BLaER1 (cell line): ENCODE measurements at regions not wholly inside any gene's neighbourhood (a gene's known extent, or its start where the extent isn't known, plus 50 kb on each side); places are given as distances from the start of the nearest gene placed in this dataset.
"Not testable (repeated sequence)": the region's sequence is repeated elsewhere in the genome, so short reads cannot be mapped to it uniquely, and the experiment has no call there.

Experiments
- H3K27ac ChIP-seq: shearing (Covaris generic); formaldehyde crosslinking; 2 replicates; pipeline ENCODE4 v1.8.1; 2022
- H3K27me3 ChIP-seq: shearing (Covaris generic); formaldehyde crosslinking; 2 replicates; pipeline ENCODE4 v1.8.1; 2022
- H3K36me3 ChIP-seq: shearing (Covaris generic); formaldehyde crosslinking; 2 replicates; pipeline ENCODE4 v1.8.1; 2022
- H3K4me1 ChIP-seq: shearing (Covaris generic); formaldehyde crosslinking; 2 replicates; pipeline ENCODE4 v1.8.1; 2022
- H3K4me2 ChIP-seq: shearing (Covaris generic); formaldehyde crosslinking; 2 replicates; pipeline ENCODE4 v1.8.1; 2022
- H3K4me3 ChIP-seq: shearing (Covaris generic); formaldehyde crosslinking; 2 replicates; pipeline ENCODE4 v1.8.1; 2022
- H3K9ac ChIP-seq: shearing (Covaris generic); formaldehyde crosslinking; 2 replicates; pipeline ENCODE4 v1.8.1; 2022
- H3K9me3 ChIP-seq: shearing (Covaris generic); formaldehyde crosslinking; 2 replicates; pipeline ENCODE4 v1.8.1; 2022
- H4K20me1 ChIP-seq: shearing (Covaris generic); formaldehyde crosslinking; 2 replicates; pipeline ENCODE4 v1.8.1; 2022
- Cebpa-rat ChIP-seq: shearing (Covaris generic); IDR thresholded peaks from 2 replicates; pipeline ENCODE4 v1.8.1; 2022

DNA sequence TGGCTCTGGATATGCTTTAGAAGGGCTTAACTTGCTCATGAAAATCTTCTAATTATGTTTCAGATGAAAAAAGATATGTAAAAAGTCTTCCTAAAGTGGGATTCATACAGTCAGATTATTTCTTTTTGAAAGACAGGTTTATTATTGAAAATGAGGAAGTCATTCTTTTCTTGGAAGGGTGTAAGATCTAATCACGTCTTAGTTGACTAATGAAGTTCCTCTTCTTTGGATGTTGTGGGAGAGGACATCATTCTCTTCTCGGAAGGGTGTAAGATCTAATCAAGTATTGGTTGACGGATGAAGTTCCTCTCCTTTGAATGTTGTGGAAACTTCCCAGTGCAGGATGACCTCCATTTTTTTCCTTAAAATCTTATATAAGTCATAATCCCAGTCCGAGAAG is 74.9 kb downstream of the ALG10 start:
- H3K4me2 ChIP-seq, result no peak overlapping the region
- no peak overlapping the region for H3K9ac ChIP-seq
- no peak overlapping the region for H3K27ac ChIP-seq
- H4K20me1 ChIP-seq, result no peaks in the 10 kb centered on the region
- no peaks in the 10 kb centered on the region for H3K4me1 ChIP-seq
- no peak overlapping the region for H3K4me3 ChIP-seq
- H3K27me3 ChIP-seq, result no peaks in the 10 kb centered on the region
- H3K36me3 ChIP-seq, result no peaks in the 10 kb centered on the region
- no peak for TF ChIP-seq Cebpa-rat
- no peaks in the 10 kb centered on the region for H3K9me3 ChIP-seq

DNA sequence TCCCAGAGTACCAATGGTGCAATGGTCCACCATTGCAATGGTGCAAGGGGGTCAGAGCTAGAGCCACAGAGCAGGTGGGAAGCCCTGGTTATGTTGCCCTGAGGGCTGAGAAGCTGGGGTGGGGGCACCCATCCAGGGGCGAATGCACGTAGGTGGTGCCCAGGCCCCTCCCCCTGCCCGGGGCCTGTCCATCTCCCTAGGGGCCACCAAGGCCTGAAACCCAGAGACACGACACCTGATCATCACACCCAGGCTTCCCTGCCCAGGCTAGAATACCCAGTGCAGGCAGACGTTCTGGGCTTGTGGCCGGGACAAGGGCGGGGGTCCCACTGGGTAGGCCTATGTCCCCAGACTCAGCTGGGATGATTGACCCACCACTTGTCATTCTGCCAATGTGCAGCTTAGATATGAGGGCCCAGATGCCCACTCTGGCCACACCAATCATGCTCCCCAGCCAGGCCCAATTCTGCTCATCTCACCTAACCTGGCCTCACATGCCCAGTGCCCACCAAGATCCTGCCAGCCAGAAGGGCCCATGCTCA is 83.2 kb downstream of the ALG10 start:
- peaks cover 24% of the 10 kb centered on the region for H3K9me3 ChIP-seq
- TF ChIP-seq Cebpa-rat, result no peak
- H3K27me3 ChIP-seq, result no peaks in the 10 kb centered on the region
- H4K20me1 ChIP-seq, result no peaks in the 10 kb centered on the region
- H3K4me1 ChIP-seq, result no peaks in the 10 kb centered on the region
- no peak overlapping the region for H3K27ac ChIP-seq
- H3K4me2 ChIP-seq, result no peak overlapping the region
- no peaks in the 10 kb centered on the region for H3K36me3 ChIP-seq
- no peak overlapping the region for H3K4me3 ChIP-seq
- no peak overlapping the region for H3K9ac ChIP-seq

- H3K27me3 ChIP-seq, result no peaks in the 10 kb centered on the region
- no peaks in the 10 kb centered on the region for H3K4me1 ChIP-seq
- H3K9ac ChIP-seq, result no peak overlapping the region
- TF ChIP-seq Cebpa-rat, result no peak
- H3K4me2 ChIP-seq, result no peak overlapping the region
- peaks cover 24% of the 10 kb centered on the region for H3K9me3 ChIP-seq
- H3K4me3 ChIP-seq, result no peak overlapping the region
- H3K27ac ChIP-seq, result no peak overlapping the region
- H4K20me1 ChIP-seq, result no peaks in the 10 kb centered on the region
- H3K36me3 ChIP-seq, result no peaks in the 10 kb centered on the region
Observed at GRCh38 chr12:34106172-34106571, 83.9 kb downstream of the ALG10 start.

DNA sequence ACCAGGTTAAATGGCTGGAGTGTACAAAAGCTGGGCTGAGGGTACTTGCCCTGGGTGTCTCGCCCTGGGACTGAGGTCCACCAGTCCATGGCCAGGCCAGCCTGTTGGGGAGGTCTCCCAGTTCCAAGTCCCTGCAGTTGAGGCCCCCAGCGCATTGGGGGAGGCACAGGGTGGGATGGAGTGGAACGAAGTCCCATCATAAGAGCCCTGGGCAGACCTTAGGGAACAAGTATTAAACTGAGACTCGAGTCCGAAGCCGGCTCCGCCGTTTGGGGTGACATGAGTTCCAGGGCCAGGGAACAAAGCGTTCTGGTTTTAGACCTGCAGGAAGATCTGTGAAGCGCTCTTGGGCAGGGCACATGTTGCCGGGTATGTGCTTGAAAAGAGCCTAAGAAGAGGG is 84.7 kb downstream of the ALG10 start:
- H3K9me3 ChIP-seq, result peaks cover 24% of the 10 kb centered on the region
- H3K4me2 ChIP-seq, result no peak overlapping the region
- no peaks in the 10 kb centered on the region for H3K4me1 ChIP-seq
- no peaks in the 10 kb centered on the region for H3K27me3 ChIP-seq
- H3K36me3 ChIP-seq, result no peaks in the 10 kb centered on the region
- H3K4me3 ChIP-seq, result no peak overlapping the region
- H3K27ac ChIP-seq, result no peak overlapping the region
- no peaks in the 10 kb centered on the region for H4K20me1 ChIP-seq
- H3K9ac ChIP-seq, result no peak overlapping the region
- TF ChIP-seq Cebpa-rat, result no peak

- Histone ChIP-seq H3K27ac (no peak overlapping the region), H3K4me2 (no peak overlapping the region), H3K9ac (no peak overlapping the region), H3K4me1 (no peaks in the 10 kb centered on the region), H3K9me3 (peaks cover 24% of the 10 kb centered on the region), H4K20me1 (no peaks in the 10 kb centered on the region), H3K36me3 (no peaks in the 10 kb centered on the region), H3K27me3 (no peaks in the 10 kb centered on the region), H3K4me3 (no peak overlapping the region)
- TF ChIP-seq Cebpa-rat, result no peak
Observed at GRCh38 chr12:34107781-34108404, 85.6 kb downstream of the ALG10 start.

GRCh38 chr12:34108405-34108803 is 86.1 kb downstream of the ALG10 start:
- TF ChIP-seq Cebpa-rat, result no peak
- H3K27me3 ChIP-seq, result no peaks in the 10 kb centered on the region
- no peaks in the 10 kb centered on the region for H3K4me1 ChIP-seq
- no peaks in the 10 kb centered on the region for H3K36me3 ChIP-seq
- no peak overlapping the region for H3K4me2 ChIP-seq
- no peak overlapping the region for H3K9ac ChIP-seq
- H3K9me3 ChIP-seq, result peaks cover 24% of the 10 kb centered on the region
- no peak overlapping the region for H3K27ac ChIP-seq
- no peak overlapping the region for H3K4me3 ChIP-seq
- H4K20me1 ChIP-seq, result no peaks in the 10 kb centered on the region

DNA sequence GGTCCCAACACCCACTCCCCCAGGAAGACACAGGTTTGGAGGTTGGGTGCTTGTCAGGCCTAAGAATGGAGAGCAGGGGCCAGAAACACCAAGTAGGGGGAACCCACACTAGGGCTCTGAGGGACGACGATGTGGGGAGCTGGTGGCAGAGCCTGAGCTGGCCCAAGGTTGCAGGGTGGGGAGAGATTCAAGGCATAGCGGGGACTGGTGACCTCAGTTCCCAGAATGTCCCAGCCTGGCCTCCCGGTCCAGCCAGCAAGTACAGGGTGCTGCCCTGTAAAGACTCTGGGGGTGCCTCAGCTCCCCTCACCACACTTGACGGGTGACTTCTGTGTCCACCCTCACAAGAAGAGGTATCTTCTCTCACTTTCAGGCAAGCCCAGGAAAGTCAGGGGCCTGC is 86.7 kb downstream of the ALG10 start:
- TF ChIP-seq Cebpa-rat, result no peak
- Histone ChIP-seq H3K27me3 (no peaks in the 10 kb centered on the region), H3K4me2 (no peak overlapping the region), H3K4me3 (no peak overlapping the region), H3K27ac (no peak overlapping the region), H4K20me1 (no peaks in the 10 kb centered on the region), H3K36me3 (no peaks in the 10 kb centered on the region), H3K9ac (no peak overlapping the region), H3K4me1 (no peaks in the 10 kb centered on the region), H3K9me3 (peaks cover 24% of the 10 kb centered on the region)

DNA sequence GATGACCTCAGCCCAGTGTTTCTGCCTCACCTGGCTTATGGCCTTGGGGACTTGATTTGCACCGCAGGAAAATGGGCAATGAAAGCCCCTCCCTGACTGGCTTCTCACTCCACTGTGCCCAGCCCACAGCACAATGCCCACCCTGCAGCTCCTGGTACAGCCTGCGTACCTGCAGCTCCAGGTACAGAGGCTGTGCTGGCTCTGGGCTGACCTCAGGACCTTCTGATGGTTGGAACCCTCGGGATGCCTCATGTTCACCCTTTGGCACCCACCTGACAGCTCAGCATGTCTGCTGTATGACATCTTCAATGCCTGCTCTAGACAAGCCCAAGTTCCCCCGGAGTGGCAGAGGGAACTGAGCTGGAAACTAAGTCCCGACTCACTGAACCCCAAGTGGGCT is 87.1 kb downstream of the ALG10 start:
- no peak overlapping the region for H3K27ac ChIP-seq
- H3K4me3 ChIP-seq, result no peak overlapping the region
- no peaks in the 10 kb centered on the region for H3K36me3 ChIP-seq
- H3K9me3 ChIP-seq, result peaks cover 24% of the 10 kb centered on the region
- TF ChIP-seq Cebpa-rat, result no peak
- H3K27me3 ChIP-seq, result no peaks in the 10 kb centered on the region
- no peaks in the 10 kb centered on the region for H3K4me1 ChIP-seq
- H4K20me1 ChIP-seq, result no peaks in the 10 kb centered on the region
- H3K4me2 ChIP-seq, result no peak overlapping the region
- no peak overlapping the region for H3K9ac ChIP-seq

- H3K9ac ChIP-seq, H3K27ac ChIP-seq, H3K4me2 ChIP-seq, H3K36me3 ChIP-seq, H3K27me3 ChIP-seq, H3K4me3 ChIP-seq, H4K20me1 ChIP-seq, H3K4me1 ChIP-seq: not testable (repeated sequence)
- peaks cover 24% of the 10 kb centered on the region for H3K9me3 ChIP-seq
Observed at GRCh38 chr12:34109909-34110531, 87.7 kb downstream of the ALG10 start.

DNA sequence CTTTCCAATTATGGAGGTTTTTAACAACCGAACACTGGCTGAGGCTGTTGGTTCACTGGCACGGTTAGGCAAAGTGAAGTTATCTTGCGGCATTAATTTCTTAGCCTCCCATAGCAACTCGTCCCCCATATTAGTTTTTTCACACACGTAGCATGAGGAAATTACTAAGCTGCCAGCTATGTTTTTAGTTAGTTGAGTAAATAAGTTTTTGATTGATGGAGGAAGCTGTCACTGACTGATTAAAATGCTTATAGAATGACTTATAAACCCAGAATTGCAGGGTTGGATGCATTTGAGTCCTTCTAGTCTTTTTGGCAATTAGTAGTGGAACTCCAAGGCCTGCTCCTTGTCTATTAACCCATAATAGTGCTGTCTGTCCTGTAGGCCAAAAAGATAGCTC is 97.1 kb downstream of the ALG10 start:
- H3K27me3 ChIP-seq, result no peaks in the 10 kb centered on the region
- TF ChIP-seq Cebpa-rat, result no peak
- no peak overlapping the region for H3K4me3 ChIP-seq
- no peaks in the 10 kb centered on the region for H4K20me1 ChIP-seq
- H3K36me3 ChIP-seq, result no peaks in the 10 kb centered on the region
- H3K27ac ChIP-seq, result no peak overlapping the region
- no peak overlapping the region for H3K4me2 ChIP-seq
- H3K4me1 ChIP-seq, result no peaks in the 10 kb centered on the region
- no peaks in the 10 kb centered on the region for H3K9me3 ChIP-seq
- H3K9ac ChIP-seq, result no peak overlapping the region
